Stimulated activated CD8-positive, alpha-beta memory T cell treated with anti-CD3 and anti-CD28 coated beads, Interleukin-15, amount 100 ng/mL, for 1 hour (primary cell): ENCODE measurements at regions not wholly inside any gene's neighbourhood (a gene's known extent, or its start where the extent isn't known, plus 50 kb on each side); places are given as distances from the start of the nearest gene placed in this dataset.
"Not testable (repeated sequence)": the region's sequence is repeated elsewhere in the genome, so short reads cannot be mapped to it uniquely, and the experiment has no call there.

ENCODE experiments used
- DNase-seq: peaks from one replicate; pipeline ENCODE4 v3.0.0-alpha.2; 2020; ENCODE audit warnings: low read depth

- DNase-seq: no peak
These were observed 347.0 kb upstream of the ID2 start for GRCh38 chr2:8334866-8335325.

- no peak for DNase-seq
These were observed 346.1 kb upstream of the ID2 start for GRCh38 chr2:8335801-8336200.

- DNase-seq: no peak
These were observed 344.5 kb upstream of the ID2 start for GRCh38 chr2:8337321-8337720.

GRCh38 chr2:8342407-8342806 is 339.4 kb upstream of the ID2 start:
- no peak for DNase-seq

GRCh38 chr2:8343031-8343430 is 338.8 kb upstream of the ID2 start:
- no peak for DNase-seq

GRCh38 chr2:8344144-8345097 is 337.4 kb upstream of the ID2 start:
- DNase-seq: no peak

GRCh38 chr2:8345200-8345599 is 336.7 kb upstream of the ID2 start:
- no peak for DNase-seq

- DNase-seq: no peak
These were observed 335.6 kb upstream of the ID2 start for GRCh38 chr2:8346208-8346607.

- DNase-seq: no peak
These were observed 335.0 kb upstream of the ID2 start for GRCh38 chr2:8346706-8347430.

GRCh38 chr2:8348911-8349310 is 332.9 kb upstream of the ID2 start:
- not testable (repeated sequence) for DNase-seq

GRCh38 chr2:8352296-8352695 is 329.6 kb upstream of the ID2 start:
- DNase-seq: no peak

GRCh38 chr2:8352989-8353388 is 328.9 kb upstream of the ID2 start:
- no peak for DNase-seq

- DNase-seq: no peak
These were observed 326.6 kb upstream of the ID2 start for GRCh38 chr2:8355102-8355859.

- no peak for DNase-seq
These were observed 323.9 kb upstream of the ID2 start for GRCh38 chr2:8357738-8358518.

- no peak for DNase-seq
These were observed 319.9 kb upstream of the ID2 start for GRCh38 chr2:8361930-8362329.

GRCh38 chr2:8363161-8363560 is 318.7 kb upstream of the ID2 start:
- DNase-seq: no peak

- DNase-seq: no peak
These were observed 317.2 kb upstream of the ID2 start for GRCh38 chr2:8364668-8365067.

GRCh38 chr2:8365331-8365910 is 316.4 kb upstream of the ID2 start:
- DNase-seq: no peak

GRCh38 chr2:8367833-8368232 is 314.0 kb upstream of the ID2 start:
- no peak for DNase-seq

- DNase-seq: no peak
These were observed 313.4 kb upstream of the ID2 start for GRCh38 chr2:8368463-8368862.

- DNase-seq: no peak
These were observed 312.3 kb upstream of the ID2 start for GRCh38 chr2:8369522-8369921.
